Esophagus squamous epithelium (tissue), 5 donors: ENCODE measurements at regions not wholly inside any gene's neighbourhood (a gene's known extent, or its start where the extent isn't known, plus 50 kb on each side); places are given as distances from the start of the nearest gene placed in this dataset.

Experiments
- DNase-seq: peaks from one replicate; lab custom pipeline; 2025; lab: John Stamatoyannopoulos, UW
- H3K27ac ChIP-seq, 4 donors: fragments of 200-600 bp; sonication (generic); one replicate each; pipeline ENCODE4 v1.5.1; 2016 to 2019; ENCODE audit warnings: mild to moderate bottlenecking in 1 of 4
- H3K27me3 ChIP-seq, 4 donors: fragments of 200-600 bp; sonication (generic); 1 replicate in 3 of 4; 2 replicates in 1 of 4; pipeline versions ENCODE4 v1.5.1 to v1.6.0; 2017 to 2021; ENCODE audit warnings: antibody characterized with exemption in 1 of 4
- H3K36me3 ChIP-seq, 3 donors: fragments of 200-600 bp; sonication (generic); one replicate each; pipeline ENCODE4 v1.5.1; 2016 to 2019
- H3K4me1 ChIP-seq, 3 donors: fragments of 200-600 bp; sonication (generic); one replicate each; pipeline ENCODE4 v1.5.1; 2017 to 2019
- H3K4me3 ChIP-seq, 4 donors: fragments of 200-600 bp; sonication (generic); 1 replicate in 3 of 4; 2 replicates in 1 of 4; pipeline ENCODE4 v1.5.1; 2016 to 2019; ENCODE audit warnings: mild to moderate bottlenecking in 2 of 4, moderate library complexity in 1 of 4
- H3K9me3 ChIP-seq, 3 donors: fragments of 200-600 bp; sonication (generic); one replicate each; pipeline ENCODE4 v1.5.1; 2016 to 2019
- CTCF ChIP-seq, 6 experiments: fragments of 450-650 bp in 4 of 6; fragments of 200-600 bp in 2 of 6; sonication (generic) in 2 of 6; IDR thresholded peaks; one replicate each; pipeline ENCODE4 v1.5.1; 2016 to 2019; ENCODE audit warnings: antibody characterized with exemption in 6 of 6, mild to moderate bottlenecking in 4 of 6, moderate library complexity in 4 of 6
- POLR2A ChIP-seq, 4 donors: fragments of 450-650 bp; IDR thresholded peaks; one replicate each; pipeline ENCODE4 v1.6.1; 2017; ENCODE audit warnings: antibody characterized with exemption in 4 of 4, mild to moderate bottlenecking in 4 of 4, moderate library complexity in 3 of 4
- WGBS, 2 donors: methylation state at CpG; one replicate each; pipeline ENCODE4 v1.1.5; 2018; 5-methylcytosine and 5-hydroxymethylcytosine counted together
- intact Hi-C: fragments of 100-400 bp; cut with DNase I; formaldehyde crosslinking; loops from one replicate; pipeline ENCODE4 v1.15.0; 2022
- donor health status: DM: yes; HTN: yes; CAD: no.

- no peak for DNase-seq
- Histone ChIP-seq H3K4me3 (no peak overlapping the region), H3K9me3 (no peaks in the 10 kb centered on the region), H3K27me3 (no peaks in the 10 kb centered on the region), H3K27ac (no peak overlapping the region), H3K36me3 (no peaks in the 10 kb centered on the region), H3K4me1 (no peaks in the 10 kb centered on the region)
- intact Hi-C loops = no loop called here
- no peak for TF ChIP-seq POLR2A (IDR thresholded peaks at IDR 0.05)
- TF ChIP-seq CTCF (IDR thresholded peaks at IDR 0.05) = no peak
- WGBS, 2 donors = 86 to 87% methylated on average over 4 of the region's 4 CpGs
Measured at GRCh38 chr1:190708418-190709057, 230.9 kb upstream of the BRINP3 start.

- Histone ChIP-seq H3K36me3 (no peaks in the 10 kb centered on the region), H3K9me3 (no peaks in the 10 kb centered on the region), H3K4me3 (no peak overlapping the region), H3K27ac (no peak overlapping the region), H3K27me3 (no peaks in the 10 kb centered on the region), H3K4me1 (no peaks in the 10 kb centered on the region)
- no peak for DNase-seq
- TF ChIP-seq POLR2A (IDR thresholded peaks at IDR 0.05) (no peak), CTCF (IDR thresholded peaks at IDR 0.05) (no peak)
- intact Hi-C loops = no loop called here
Measured at GRCh38 chr1:190711069-190711468, 233.4 kb upstream of the BRINP3 start.

- Histone ChIP-seq H3K4me1 (no peaks in the 10 kb centered on the region), H3K9me3 (no peaks in the 10 kb centered on the region), H3K27me3 (no peaks in the 10 kb centered on the region), H3K27ac (no peak overlapping the region), H3K4me3 (no peak overlapping the region), H3K36me3 (no peaks in the 10 kb centered on the region)
- no peak for TF ChIP-seq POLR2A (IDR thresholded peaks at IDR 0.05)
- no peak for TF ChIP-seq CTCF (IDR thresholded peaks at IDR 0.05)
- DNase-seq = no peak
- intact Hi-C loops = no loop called here
- WGBS, 2 donors = 41 to 48% methylated on average over 1 of the region's 1 CpG
Measured at GRCh38 chr1:190717055-190717454, 239.4 kb upstream of the BRINP3 start.

DNA sequence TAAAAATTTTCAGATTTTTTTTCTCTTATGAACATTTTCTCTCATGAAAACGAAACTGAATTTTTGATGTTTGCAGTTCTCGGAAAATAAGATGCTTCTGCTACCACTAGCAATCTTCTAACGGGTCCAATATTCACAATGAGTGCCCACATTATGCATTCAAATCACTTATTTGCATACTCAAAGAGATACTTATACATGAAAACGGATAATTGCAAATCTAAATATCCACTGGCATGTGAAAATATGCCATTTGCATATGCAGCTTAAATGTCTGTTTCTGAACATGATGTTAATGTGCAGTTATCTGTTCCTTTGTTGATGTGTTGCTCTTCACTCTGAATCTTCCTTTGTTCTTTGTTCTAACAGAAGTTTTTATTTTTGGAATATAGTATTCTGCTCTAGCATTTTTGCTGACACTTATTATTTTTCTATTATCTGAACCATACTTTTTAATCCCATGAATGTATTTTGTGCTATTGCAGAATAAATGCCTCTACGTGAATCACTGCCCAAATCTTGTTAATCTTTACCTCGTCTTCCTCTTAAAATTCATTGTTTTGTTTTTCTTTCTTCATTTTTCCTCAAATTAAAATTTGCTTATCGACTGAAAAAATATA, 259.4 kb upstream of the BRINP3 start:
- H3K27ac ChIP-seq = no peak overlapping the region
- 59 to 70% methylated on average over 7 of the region's 7 CpGs for WGBS, 2 donors
- TF ChIP-seq POLR2A (IDR thresholded peaks at IDR 0.05) (no peak), CTCF (IDR thresholded peaks at IDR 0.05) (no peak)
- no peak for DNase-seq
- no peaks in the 10 kb centered on the region for H3K27me3 ChIP-seq
- H3K9me3 ChIP-seq = no peaks in the 10 kb centered on the region
- H3K36me3 ChIP-seq = no peaks in the 10 kb centered on the region
- intact Hi-C loops = no loop called here
- no peak overlapping the region for H3K4me3 ChIP-seq
- H3K4me1 ChIP-seq = no peaks in the 10 kb centered on the region

DNA sequence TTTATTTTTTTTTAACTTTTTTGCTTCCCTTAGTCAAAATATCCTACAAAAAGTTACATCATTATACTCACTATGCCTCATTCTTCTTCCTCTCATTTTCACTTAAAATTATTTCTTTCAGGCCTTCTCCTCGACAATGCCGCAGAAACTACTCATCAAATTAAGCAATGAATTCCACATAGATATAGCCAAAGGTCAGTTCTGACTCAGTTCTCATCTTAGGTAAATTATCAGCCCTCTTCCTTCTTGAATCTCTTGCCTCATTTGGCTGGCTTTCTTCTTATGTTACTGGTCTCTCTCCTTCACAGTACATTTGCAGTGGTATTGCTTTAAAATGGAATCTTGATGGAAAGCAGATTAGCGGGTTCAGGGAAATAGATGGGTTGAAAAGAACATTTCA, 260.7 kb upstream of the BRINP3 start:
- intact Hi-C loops = no loop called here
- H3K36me3 ChIP-seq = no peaks in the 10 kb centered on the region
- H3K9me3 ChIP-seq = no peaks in the 10 kb centered on the region
- no peak for DNase-seq
- H3K27ac ChIP-seq = no peak overlapping the region
- WGBS, 2 donors = 74 to 76% methylated on average over 3 of the region's 3 CpGs
- H3K4me1 ChIP-seq = no peaks in the 10 kb centered on the region
- TF ChIP-seq CTCF (IDR thresholded peaks at IDR 0.05) = no peak
- TF ChIP-seq POLR2A (IDR thresholded peaks at IDR 0.05) = no peak
- no peak overlapping the region for H3K4me3 ChIP-seq
- H3K27me3 ChIP-seq = no peaks in the 10 kb centered on the region
